IMR-90 (cell line): ENCODE measurements at regions not wholly inside any gene's neighbourhood (a gene's known extent, or its start where the extent isn't known, plus 50 kb on each side); places are given as distances from the start of the nearest gene placed in this dataset.

Experiments
- POLR2A ChIP-seq: IDR thresholded peaks from 2 replicates; pipeline ENCODE4 v1.6.1; 2012; ENCODE audit warnings: mild to moderate bottlenecking, low read depth, low read length
- TF ChIP-seq, protein P1 (sequence below): conservative IDR thresholded peaks from 2 replicates; pipeline ENCODE4 v1.5.1; 2012; ENCODE audit warnings: mild to moderate bottlenecking, low read depth, low read length, improper control_type of control experiment

DNA sequence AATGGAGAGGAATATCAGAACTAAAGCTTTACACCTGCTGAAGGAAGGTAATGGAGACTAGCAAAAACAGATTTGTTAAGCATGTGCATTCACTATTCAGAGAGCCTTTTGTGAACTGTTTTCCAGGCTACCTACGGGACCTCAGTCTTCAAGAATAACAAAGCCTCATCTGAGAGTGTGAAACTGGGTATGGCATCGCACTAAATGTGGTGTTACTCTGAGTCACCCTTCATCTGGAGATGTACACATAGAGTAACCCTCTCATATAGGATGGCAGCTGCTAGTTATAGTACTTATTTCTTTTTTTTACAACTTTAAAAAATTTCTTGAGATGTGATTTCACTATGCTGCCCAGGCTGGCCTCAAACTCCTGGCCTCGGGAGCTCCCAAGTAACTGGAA is 306.8 kb downstream of the ZNF608 start:
- TF ChIP-seq, protein P1, sequence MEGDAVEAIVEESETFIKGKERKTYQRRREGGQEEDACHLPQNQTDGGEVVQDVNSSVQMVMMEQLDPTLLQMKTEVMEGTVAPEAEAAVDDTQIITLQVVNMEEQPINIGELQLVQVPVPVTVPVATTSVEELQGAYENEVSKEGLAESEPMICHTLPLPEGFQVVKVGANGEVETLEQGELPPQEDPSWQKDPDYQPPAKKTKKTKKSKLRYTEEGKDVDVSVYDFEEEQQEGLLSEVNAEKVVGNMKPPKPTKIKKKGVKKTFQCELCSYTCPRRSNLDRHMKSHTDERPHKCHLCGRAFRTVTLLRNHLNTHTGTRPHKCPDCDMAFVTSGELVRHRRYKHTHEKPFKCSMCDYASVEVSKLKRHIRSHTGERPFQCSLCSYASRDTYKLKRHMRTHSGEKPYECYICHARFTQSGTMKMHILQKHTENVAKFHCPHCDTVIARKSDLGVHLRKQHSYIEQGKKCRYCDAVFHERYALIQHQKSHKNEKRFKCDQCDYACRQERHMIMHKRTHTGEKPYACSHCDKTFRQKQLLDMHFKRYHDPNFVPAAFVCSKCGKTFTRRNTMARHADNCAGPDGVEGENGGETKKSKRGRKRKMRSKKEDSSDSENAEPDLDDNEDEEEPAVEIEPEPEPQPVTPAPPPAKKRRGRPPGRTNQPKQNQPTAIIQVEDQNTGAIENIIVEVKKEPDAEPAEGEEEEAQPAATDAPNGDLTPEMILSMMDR = no peak
- TF ChIP-seq POLR2A = no peak
